ENCODE measurements at regions not wholly inside any gene's neighbourhood (a gene's known extent, or its start where the extent isn't known, plus 50 kb on each side); places are given as distances from the start of the nearest gene placed in this dataset.
"Not testable (repeated sequence)": the region's sequence is repeated elsewhere in the genome, so short reads cannot be mapped to it uniquely, and the experiment has no call there.

- peak; percentile 60 for DNase-seq (ENCODE audit: low read depth)
- peak overlapping the region; percentile 18 for H3K4me3 ChIP-seq (replicated peaks; ENCODE audit: low read depth, low read length)
- TF ChIP-seq CTCF (IDR thresholded peaks at IDR 0.05; ENCODE audit: low read length, missing control alignments), result peak; percentile 100
Measured at GRCh38 chr12:13534645-13535398, 338.3 kb downstream of the EMP1 start.

GRCh38 chr12:13534242-13534641 lies 337.7 kb downstream of the EMP1 start:
- no peak overlapping the region for H3K4me3 ChIP-seq (replicated peaks; ENCODE audit: low read depth, low read length)
- TF ChIP-seq CTCF (IDR thresholded peaks at IDR 0.05; ENCODE audit: low read length, missing control alignments), result no peak
- no peak for DNase-seq (ENCODE audit: low read depth)

GRCh38 chr12:13530966-13531365 lies 334.4 kb downstream of the EMP1 start:
- TF ChIP-seq CTCF (IDR thresholded peaks at IDR 0.05; ENCODE audit: low read length, missing control alignments), result no peak
- DNase-seq (ENCODE audit: low read depth), result no peak
- no peak overlapping the region for H3K4me3 ChIP-seq (replicated peaks; ENCODE audit: low read depth, low read length)

GRCh38 chr12:13526185-13526921 lies 329.8 kb downstream of the EMP1 start:
- not testable (repeated sequence) for H3K4me3 ChIP-seq (replicated peaks; ENCODE audit: low read depth, low read length)
- DNase-seq (ENCODE audit: low read depth), result peak; percentile 0

GRCh38 chr12:13523536-13524307 lies 327.2 kb downstream of the EMP1 start:
- DNase-seq (ENCODE audit: low read depth), result no peak
- H3K4me3 ChIP-seq (replicated peaks; ENCODE audit: low read depth, low read length), result no peak overlapping the region
- no peak for TF ChIP-seq CTCF (IDR thresholded peaks at IDR 0.05; ENCODE audit: low read length, missing control alignments)

- not testable (repeated sequence) for DNase-seq (ENCODE audit: low read depth); H3K4me3 ChIP-seq (replicated peaks; ENCODE audit: low read depth, low read length)
Measured at GRCh38 chr12:13518034-13518433, 321.5 kb downstream of the EMP1 start.

- no peak for DNase-seq (ENCODE audit: low read depth)
- no peak for TF ChIP-seq CTCF (IDR thresholded peaks at IDR 0.05; ENCODE audit: low read length, missing control alignments)
- no peak overlapping the region for H3K4me3 ChIP-seq (replicated peaks; ENCODE audit: low read depth, low read length)
Measured at GRCh38 chr12:13509740-13510139, 313.2 kb downstream of the EMP1 start.
